GM20431 (cell line): ENCODE measurements at regions not wholly inside any gene's neighbourhood (a gene's known extent, or its start where the extent isn't known, plus 50 kb on each side); places are given as distances from the start of the nearest gene placed in this dataset.

Experiments used
- in situ Hi-C: fragments of 300-500 bp; cut with MseI, MboI; formaldehyde crosslinking; loops from one replicate; pipeline ENCODE4 v1.15.0; 2020; ENCODE audit warnings: low sequenced_read_pairs; ENCODE audit not compliant: unreplicated experiment

DNA sequence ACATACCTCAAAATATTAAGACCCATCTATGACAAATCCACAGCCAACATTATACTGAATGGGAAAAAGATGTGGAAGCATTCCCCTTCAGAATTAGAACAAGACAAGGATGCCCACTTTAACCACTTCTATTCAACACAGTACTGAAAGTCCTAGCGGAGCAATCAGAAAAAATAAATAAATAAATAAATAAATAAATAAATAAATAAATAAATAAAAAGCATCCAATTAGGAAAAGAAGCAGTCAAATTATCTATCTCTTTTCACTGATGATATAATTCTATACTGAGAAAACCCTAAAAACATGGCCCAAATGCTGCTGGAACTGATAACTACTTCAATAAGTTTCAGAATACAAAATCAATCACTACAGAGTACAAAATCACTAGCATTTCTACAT is 67.5 kb downstream of the PRR32 start:
- in situ Hi-C loops = no loop called here

DNA sequence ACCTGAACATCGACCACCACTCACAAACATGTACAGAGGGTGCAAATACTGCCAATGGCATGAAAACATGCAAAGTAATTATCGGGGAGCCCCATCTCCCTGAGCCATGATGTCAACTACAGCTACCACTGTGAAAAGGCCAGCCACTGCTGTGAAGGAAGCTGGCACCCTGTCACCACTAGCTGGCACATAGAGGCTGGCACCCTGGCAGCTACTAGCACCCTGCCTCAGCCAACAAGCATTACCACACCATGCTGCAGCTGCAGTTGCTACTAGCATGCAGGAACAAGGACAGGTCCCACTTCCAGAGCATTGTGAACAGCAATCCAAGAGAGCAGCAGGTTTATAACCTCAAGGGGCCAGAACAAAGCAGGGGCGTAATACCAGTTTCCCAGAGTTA is 81.4 kb downstream of the PRR32 start:
- in situ Hi-C loops = no loop called here

DNA sequence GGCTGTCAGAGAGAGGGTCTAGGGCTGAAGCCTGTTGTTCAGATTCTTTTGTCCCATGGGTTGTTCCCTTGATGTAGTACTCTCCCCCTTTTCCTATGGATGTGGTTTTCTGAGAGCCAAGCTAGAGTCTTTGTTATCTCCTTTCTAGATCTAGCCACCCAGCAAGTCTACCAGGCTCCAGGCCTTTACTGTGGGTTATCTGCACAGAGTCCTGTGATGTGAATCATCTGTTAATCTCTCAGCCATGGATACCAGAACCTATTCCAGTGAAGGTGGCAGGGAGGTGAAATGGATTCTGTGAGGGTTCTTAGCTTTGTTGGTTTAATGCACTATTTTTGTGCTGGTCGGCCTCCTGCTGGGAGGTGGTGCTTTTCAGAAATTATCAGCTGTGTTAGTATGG is 109.5 kb downstream of the PRR32 start:
- in situ Hi-C loops = no loop called here

DNA sequence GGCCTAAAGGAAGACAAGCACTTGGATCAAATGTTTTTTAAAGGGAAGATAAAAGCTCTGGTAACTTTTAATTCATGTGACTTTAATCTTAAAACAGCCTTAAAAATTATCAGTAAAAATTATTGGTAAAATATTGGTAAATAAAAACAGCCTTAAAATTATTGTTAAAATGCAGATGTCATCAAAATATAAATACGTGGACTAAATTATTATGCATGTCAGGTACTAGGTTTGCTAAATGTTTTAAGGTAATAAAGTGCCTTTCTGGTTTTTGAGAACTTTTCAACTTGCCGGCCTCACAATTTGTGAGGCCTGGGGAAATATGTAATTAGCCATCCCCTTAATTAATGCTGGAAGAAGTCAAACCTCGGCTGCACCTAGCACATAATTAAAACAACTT is 147.7 kb downstream of the PRR32 start:
- in situ Hi-C loops = no loop called here

DNA sequence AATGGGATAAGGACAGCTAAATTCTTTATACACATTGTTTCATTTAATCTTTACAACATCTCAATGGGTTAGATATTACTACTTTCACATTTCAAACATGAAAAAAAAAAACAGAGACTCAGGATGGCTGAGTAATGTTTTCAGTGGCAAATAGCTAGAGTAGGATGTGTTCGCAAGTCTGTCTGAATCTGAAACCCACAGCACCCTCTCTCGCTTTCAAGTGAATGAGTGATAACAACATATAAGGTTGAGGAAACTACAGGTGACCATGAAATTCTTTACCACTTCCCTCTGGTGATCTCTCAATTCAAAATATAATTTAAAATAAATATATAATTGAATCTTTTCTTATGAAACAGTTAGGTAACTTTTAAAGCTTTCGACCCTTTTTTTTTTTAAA is 162.6 kb downstream of the PRR32 start:
- in situ Hi-C loops = no loop called here

DNA sequence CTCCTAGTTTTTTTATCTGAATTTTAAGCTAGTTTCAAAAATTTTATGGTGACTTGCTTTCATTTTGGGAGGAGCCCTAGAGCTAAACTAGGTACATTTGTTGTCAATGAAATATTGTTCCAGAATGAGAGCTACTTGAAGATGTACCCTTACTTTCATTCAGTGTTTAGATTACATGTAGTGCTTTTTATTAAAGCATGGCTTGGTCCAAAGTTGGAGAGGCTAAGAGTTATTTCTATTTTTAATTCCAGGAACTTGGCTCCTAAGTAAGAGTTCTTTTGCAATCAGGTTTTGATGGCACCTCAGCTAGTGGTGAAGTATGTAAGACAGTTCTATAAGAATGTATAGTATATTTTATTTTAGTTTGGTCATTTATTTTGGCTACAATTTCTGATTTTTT is 165.5 kb downstream of the PRR32 start:
- in situ Hi-C loops = no loop called here

DNA sequence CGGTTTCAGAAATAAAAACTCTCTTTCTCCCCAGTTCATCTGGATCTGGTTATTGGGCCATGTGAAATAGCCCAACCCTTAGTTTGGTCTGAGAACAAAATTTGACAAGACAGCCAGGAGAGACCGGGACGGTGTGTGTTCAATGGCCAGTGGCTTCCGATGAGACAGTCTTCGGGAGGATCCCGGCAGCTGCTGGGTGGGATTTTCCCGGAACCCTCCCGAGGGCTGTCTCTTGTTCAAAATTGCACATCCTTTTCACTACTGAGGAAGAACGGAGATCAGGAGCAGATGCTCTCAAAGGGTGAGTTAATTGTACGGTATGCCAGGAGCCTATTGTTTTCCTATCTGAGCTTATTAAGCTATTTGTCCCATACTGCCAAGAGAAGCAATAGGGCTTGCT is 166.5 kb downstream of the PRR32 start:
- in situ Hi-C loops = no loop called here

DNA sequence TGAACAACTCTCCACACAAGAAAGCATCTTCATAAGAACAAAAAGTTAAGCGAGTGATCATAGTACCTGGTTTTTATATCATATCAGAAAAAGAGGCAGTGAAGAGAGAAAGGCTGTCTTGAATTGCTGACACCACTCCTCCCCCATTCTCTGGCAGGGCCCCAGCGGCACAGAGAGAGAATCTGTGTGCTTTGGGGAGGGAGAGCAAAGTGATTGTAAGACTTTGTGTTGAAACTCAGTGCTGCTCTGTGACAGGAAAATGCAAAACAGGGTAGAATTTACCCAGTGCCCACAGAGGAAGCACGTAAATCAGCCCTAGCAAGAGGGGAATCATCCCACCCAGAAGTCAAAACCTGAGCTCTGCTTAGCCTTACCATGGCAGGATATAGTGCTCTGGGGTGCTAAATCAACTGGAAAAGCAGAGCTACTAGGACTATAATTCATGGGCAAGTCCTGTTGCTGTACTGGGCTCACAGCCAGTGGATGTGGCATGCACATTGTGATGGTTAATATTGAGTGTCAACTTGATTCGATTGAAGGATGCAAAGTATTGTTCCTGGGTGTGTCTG is 174.6 kb downstream of the PRR32 start:
- in situ Hi-C loops = no loop called here

DNA sequence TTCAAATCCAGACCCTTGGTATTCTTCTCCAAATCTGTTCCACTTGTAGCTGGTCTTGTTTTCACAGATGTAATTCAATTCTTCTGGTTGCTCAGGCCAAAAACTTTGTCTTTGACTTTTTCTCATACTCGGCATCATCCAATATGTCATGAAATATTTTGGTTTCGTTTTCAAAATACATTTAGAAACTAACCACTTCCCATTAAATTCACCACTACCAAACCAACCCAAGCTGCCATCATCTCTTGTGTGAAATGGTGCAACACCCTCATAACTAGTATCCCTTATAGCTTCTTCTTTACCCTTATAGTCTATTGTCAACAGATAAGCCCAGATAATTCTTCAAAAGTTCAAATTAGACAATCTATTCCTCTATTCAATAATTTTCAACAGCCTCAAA is 192.1 kb downstream of the PRR32 start:
- in situ Hi-C loops = no loop called here

DNA sequence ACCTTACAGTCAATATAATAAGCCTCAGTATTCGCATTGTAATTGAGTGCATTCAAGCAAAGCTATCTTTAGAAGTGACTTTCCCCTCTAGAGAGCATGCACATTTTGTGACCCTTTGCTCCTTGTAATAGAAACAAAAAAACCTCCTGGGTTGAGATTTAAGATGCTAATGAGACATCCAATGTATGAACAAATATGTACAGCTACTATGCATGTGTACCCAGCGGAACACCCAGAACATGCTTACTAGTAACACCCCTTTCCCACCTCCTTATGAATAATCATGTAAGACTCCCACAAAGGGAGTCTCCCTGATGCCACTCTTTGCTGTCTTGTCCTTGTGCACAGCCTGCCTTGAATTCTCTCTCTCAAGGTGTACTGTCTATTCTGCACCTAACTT is 205.5 kb downstream of the PRR32 start:
- in situ Hi-C loops = loop anchor here (25.0 kb wide), 1 partner anchor 263 kb away; no protein-coding TSS in a partner anchor

DNA sequence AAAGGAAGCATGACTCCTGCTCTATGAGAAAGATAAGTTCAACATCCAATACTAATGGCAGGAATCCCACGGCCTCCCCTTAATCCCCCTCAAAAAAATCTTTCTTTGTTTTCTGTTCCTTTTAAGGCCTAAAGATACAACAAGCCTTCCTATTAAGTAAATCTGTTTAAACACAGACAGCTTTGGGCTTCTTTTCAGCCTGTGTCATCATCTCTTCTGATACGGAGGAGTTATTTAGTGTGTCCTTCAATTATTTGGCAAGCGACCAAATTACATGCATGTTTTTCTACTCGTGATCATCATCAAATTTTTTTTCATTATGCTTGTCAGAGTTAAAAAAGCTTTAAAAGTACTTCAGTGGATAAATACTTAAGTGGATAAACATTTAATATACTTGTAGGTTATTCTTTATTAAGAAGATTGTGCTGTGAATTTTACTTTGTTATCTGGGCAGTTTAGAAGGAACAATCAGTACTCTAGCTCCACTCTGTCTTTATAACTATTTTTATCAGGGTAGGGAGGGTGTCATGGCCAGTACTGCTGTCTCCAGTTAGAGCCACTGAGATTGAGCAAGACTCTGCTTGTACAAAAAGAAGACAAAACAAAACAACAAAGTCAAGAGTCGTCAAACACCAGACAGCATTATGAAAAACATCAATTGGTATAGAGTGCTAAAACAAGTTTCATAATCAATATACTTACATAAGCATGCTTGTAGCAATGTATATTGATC is 210.7 kb downstream of the PRR32 start:
- in situ Hi-C loops = loop anchor here (25.0 kb wide), 1 partner anchor 268 kb away; no protein-coding TSS in a partner anchor

DNA sequence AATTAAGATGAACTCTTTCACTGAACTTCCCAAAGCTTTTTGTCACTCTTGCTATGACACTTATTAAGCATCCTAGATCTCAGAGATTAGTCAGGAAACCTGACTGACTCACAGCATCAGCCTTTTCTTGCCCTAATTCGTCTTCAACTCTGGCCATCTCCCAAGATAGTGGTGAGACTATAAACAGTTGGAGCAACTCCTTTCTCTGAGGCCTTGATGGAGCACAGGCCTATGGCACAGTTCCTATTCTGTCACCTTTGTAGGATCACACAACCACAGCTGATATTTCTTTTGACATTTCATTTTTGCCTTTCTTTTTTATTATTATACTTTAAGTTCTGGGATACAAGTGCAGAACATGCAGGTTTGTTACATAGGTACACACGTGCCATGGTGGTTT is 217.6 kb downstream of the PRR32 start:
- in situ Hi-C loops = loop anchor here (25.0 kb wide), 1 partner anchor 275 kb away; no protein-coding TSS in a partner anchor

DNA sequence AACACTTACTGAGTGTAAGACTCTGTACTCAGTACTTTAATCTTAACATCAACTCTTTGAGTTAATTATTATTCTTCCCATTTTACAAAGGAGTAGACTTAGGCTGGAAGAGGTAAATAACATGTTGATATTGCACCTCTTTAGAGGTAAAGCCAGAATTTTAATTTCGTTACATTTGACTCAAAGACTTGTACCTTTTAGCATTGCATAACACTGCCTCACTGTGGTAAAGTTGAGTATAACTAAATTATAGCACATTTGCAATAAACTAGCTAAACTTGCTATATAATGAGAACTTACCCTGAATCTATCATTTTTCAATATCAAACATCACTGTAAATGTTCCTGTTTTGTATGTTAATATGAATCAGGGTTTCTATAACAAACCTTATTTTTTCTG is 218.5 kb downstream of the PRR32 start:
- in situ Hi-C loops = loop anchor here (25.0 kb wide), 1 partner anchor 276 kb away; no protein-coding TSS in a partner anchor

DNA sequence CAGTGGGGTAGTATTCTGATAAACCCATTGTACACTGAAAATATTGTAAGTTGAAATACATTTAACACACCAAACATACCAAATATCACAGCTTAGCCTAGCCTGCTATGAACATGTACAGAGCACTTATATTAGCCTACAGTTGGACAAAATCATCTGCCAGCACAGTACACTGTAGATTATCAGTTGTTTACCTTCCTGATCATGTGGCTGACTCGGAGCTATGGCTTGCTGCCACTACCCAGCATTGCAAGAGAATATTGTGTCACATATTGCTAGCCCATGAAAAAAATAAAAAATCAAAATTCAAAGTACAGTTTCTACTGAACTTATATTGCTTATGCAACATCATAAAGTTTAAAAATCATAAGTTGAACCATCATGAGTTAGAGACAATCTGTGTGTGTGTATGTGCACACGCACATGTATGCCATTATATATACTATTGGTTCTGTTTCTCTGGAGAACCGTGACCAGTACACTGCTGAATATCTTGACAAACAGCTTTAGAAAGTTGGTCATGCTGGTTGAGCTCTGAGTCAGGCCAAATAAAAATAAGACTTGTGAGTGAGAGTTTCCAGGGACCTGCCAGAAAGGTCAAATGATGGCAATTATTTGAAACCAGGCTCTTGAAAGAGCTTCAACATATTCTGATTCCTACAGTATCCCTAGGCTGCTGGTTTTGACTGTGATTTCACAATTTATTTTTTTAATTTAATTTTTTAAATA is 238.5 kb downstream of the PRR32 start:
- in situ Hi-C loops = no loop called here

DNA sequence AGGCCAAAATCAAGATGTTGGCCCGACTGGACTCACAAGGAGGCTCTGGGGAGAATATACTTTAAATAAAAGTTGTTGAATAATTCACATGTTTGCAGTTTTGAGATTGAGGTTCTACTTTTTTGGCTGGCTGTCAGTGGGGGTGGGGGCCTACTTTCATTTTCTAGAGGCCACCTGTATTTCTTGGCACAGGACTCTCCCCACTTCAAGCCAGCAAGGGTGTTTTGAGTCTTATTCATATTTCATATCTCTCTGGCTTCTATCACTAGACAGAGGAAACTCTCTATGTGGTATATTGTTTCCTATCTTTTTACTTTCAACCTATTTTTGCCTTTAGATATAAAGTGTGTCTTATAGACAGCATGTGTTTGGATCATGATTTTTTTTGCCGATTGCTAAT is 266.4 kb downstream of the PRR32 start:
- in situ Hi-C loops = no loop called here

DNA sequence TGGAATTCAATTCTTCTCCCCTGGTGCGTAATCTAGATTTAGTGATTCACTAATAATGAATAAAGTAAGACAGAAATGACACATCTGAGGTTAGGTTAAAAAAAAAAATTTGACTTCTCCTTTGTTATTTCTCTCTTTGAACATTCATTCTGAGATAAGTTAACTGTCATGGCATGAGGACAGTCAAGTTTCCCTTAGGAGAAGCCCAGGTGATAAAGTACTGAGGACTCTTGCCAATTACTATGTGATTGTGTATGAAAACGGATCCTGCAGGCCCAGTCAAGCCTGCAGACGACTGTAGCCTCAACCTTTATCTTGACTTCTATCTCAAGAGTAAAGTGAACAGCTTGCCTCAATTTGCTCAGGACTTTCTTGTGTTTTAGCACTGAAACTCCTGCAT is 293.2 kb downstream of the PRR32 start:
- in situ Hi-C loops = no loop called here

DNA sequence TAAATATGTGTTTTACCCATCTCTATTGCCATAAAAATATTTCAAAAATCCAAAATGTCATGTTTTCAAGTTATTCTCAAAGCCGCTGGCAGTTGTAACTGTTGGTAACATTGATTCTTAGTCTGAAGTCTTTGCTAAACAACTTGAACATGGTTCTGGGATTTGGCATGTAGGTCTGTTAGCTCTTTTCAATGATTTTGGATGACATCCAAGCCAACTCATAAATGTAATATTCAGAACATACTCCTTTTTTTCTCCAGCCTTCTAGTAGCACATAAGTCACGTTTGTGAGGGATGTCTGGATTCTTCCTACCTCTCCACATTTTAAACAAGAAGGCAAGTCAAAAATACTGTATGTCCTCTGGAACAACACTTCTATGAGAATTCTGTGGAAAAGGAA is 305.3 kb downstream of the PRR32 start:
- in situ Hi-C loops = no loop called here

DNA sequence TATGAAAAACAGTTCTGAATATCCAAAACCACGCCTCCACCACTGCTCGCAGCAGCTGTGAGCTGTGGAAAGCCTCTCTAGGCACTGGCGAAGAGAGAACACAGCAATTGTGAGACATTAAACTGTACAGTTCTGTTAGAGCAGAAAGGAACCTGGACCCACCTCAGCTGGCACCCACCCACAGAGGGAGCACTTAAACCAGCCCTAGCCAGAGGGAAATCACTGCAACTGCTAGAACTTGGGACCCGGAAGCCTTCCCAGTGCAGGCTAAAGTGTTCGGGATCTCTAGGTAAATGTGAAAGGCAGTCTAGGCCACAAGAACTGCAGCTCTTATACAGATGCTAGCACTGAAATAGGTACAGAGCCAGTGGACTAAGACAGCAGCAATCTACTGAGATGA is 308.8 kb downstream of the PRR32 start:
- in situ Hi-C loops = no loop called here

DNA sequence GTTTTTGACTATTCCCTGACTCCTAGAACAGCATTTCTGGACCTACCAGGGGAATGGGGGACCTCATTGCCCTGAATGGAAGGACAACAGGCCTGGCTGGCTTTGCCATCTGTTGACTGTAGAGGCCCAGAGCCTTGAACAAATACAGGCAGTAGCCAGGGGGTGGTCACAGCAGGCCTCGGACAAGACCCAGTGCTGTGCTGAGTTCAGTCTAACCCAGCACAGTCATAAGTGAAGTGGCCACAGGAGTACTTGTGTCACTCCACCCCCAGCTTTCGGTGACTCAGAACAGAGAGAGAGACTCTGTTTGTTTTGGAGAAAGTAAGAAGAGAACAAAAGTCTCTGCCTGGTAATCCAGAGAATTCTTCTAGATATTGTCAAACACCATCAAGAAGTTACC is 310.0 kb downstream of the PRR32 start:
- in situ Hi-C loops = no loop called here

DNA sequence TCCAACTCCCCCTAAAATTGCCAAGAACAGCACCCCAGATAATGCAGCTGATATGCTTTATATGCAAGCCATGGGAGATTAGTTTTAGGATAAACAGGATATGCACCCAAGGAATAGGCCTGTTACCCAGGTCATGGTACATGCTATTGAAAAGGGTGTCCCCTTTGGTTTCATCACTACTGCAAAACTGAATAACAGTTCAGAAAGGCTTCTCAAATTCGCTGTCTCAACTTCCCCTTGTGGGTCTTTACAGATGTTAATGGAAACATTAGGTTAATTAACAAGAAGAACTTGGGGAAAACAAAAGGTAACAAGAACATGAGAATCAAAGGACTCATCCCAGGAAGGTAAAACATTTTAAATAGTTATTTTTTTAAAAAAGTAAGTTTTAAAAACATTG is 318.7 kb downstream of the PRR32 start:
- in situ Hi-C loops = no loop called here

DNA sequence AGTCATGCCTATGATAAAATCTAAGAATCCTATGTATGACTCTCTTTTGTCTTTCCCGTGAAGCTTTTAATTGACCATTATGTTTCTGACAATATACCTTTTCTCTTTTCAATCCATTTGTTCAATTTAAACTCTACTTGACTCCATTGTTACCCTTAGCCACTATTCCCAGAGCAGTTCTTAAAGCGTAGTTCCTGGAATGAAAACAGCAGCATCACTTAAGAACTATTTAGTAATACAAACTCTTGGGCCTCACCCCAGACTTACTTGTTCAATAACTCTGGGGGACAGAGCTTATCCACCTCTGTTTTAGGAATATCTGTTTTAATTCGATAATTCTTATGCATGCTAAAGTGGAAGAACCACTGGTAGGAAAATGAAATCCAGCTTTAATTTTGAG is 358.4 kb downstream of the PRR32 start:
- in situ Hi-C loops = no loop called here
